H9 (cell line): ENCODE measurements at regions not wholly inside any gene's neighbourhood (a gene's known extent, or its start where the extent isn't known, plus 50 kb on each side); places are given as distances from the start of the nearest gene placed in this dataset.
A peak's percentile ranks its signal among the peaks of the same experiment; 100 is the strongest.

ENCODE experiments used
- DNase-seq: peaks from one replicate; pipeline ENCODE4 v3.0.0-alpha.2; 2017
- H2AFZ ChIP-seq: one replicate; pipeline ENCODE4 v1.6.1; 2013; ENCODE audit warnings: mild to moderate bottlenecking, low read length, control low read depth, moderate library complexity
- H2AK5ac ChIP-seq: 2 replicates; pipeline ENCODE4 v1.6.1; 2013; ENCODE audit warnings: low read length, control low read depth, mixed read lengths; ENCODE audit not compliant: insufficient read length
- H2BK120ac ChIP-seq: one replicate; pipeline ENCODE4 v1.6.1; 2013; ENCODE audit warnings: low read depth, mild to moderate bottlenecking, low read length, control low read depth, inconsistent platforms; ENCODE audit not compliant: poor library complexity, severe bottlenecking
- H2BK12ac ChIP-seq: 2 replicates; pipeline ENCODE4 v1.6.1; 2013; ENCODE audit warnings: low read length, control low read depth, mixed read lengths, low read depth; ENCODE audit not compliant: insufficient read length
- H2BK15ac ChIP-seq: 2 replicates; pipeline ENCODE4 v1.6.1; 2013; ENCODE audit warnings: low read depth, low read length, control low read depth
- H2BK20ac ChIP-seq: one replicate; pipeline ENCODE4 v1.6.1; 2013; ENCODE audit warnings: low read depth, mild to moderate bottlenecking, low read length, control low read depth, inconsistent platforms; ENCODE audit not compliant: poor library complexity, severe bottlenecking
- H2BK5ac ChIP-seq: 2 replicates; pipeline ENCODE4 v1.6.1; 2013; ENCODE audit warnings: low read length, control low read depth, mixed read lengths; ENCODE audit not compliant: insufficient read length
- H3K14ac ChIP-seq: 2 replicates; pipeline ENCODE4 v1.6.1; 2013; ENCODE audit warnings: low read length, control low read depth; ENCODE audit not compliant: insufficient read depth
- H3K18ac ChIP-seq: 2 replicates; pipeline ENCODE4 v1.6.1; 2013; ENCODE audit warnings: low read depth, mild to moderate bottlenecking, mixed read lengths, low read length, control low read depth; ENCODE audit not compliant: insufficient read length
- H3K23ac ChIP-seq: 2 replicates; pipeline ENCODE4 v1.6.1; 2013; ENCODE audit warnings: low read length, control low read depth, mixed read lengths, low read depth; ENCODE audit not compliant: insufficient read length
- H3K23me2 ChIP-seq: 2 replicates; pipeline ENCODE4 v1.6.1; 2013; ENCODE audit warnings: low read depth, mild to moderate bottlenecking, mixed read lengths, low read length, control low read depth; ENCODE audit not compliant: insufficient read length, poor library complexity, severe bottlenecking
- H3K27ac ChIP-seq: 2 replicates; pipeline ENCODE4 v1.5.1; 2013; ENCODE audit warnings: low read length, control low read depth, mixed read lengths, low read depth; ENCODE audit not compliant: insufficient read length
- H3K27me3 ChIP-seq: 2 replicates; pipeline ENCODE4 v1.6.1; 2013; ENCODE audit warnings: low read length, control low read depth, inconsistent platforms; ENCODE audit not compliant: insufficient read depth
- H3K4ac ChIP-seq: 2 replicates; pipeline ENCODE4 v1.6.1; 2013; ENCODE audit warnings: low read depth, mild to moderate bottlenecking, control low read depth, inconsistent platforms, low read length, moderate library complexity
- H3K4me1 ChIP-seq: 2 replicates; pipeline ENCODE4 v1.6.1; 2013; ENCODE audit warnings: low read length, control low read depth, inconsistent platforms; ENCODE audit not compliant: insufficient read depth
- H3K4me2 ChIP-seq: 2 replicates; pipeline ENCODE4 v1.6.1; 2013; ENCODE audit warnings: low read length, control low read depth, mixed read lengths; ENCODE audit not compliant: insufficient read length, insufficient read depth
- H3K56ac ChIP-seq: 2 replicates; pipeline ENCODE4 v1.6.1; 2013; ENCODE audit warnings: low read depth, mild to moderate bottlenecking, mixed read lengths, low read length, control low read depth; ENCODE audit not compliant: insufficient read length
- H3K79me1 ChIP-seq: 2 replicates; pipeline ENCODE4 v1.6.1; 2013; ENCODE audit warnings: low read depth, mild to moderate bottlenecking, moderate library complexity, low read length, control low read depth, inconsistent platforms; ENCODE audit not compliant: insufficient read depth, poor library complexity, severe bottlenecking
- H3K79me2 ChIP-seq: 2 replicates; pipeline ENCODE4 v1.6.1; 2013; ENCODE audit warnings: low read length, control low read depth, inconsistent platforms; ENCODE audit not compliant: insufficient read depth
- H3K9ac ChIP-seq: 2 replicates; pipeline ENCODE4 v1.6.1; 2013; ENCODE audit warnings: low read length, control low read depth, mixed read lengths; ENCODE audit not compliant: insufficient read length; ENCODE audit errors: extremely low read depth
- H3K9me3 ChIP-seq: one replicate; pipeline ENCODE4 v1.6.1; 2013; ENCODE audit warnings: low read depth, low read length, inconsistent platforms; ENCODE audit not compliant: control insufficient read depth
- H3T11ph ChIP-seq: one replicate; pipeline ENCODE4 v1.6.1; 2013; ENCODE audit warnings: mild to moderate bottlenecking, low read length, control low read depth, inconsistent platforms
- H4K20me1 ChIP-seq: one replicate; pipeline ENCODE4 v1.6.1; 2013; ENCODE audit not compliant: control insufficient read depth, insufficient read length, insufficient read depth
- H4K5ac ChIP-seq: 2 replicates; pipeline ENCODE4 v1.6.1; 2013; ENCODE audit warnings: low read depth, mild to moderate bottlenecking, mixed read lengths, low read length, control low read depth; ENCODE audit not compliant: insufficient read length
- H4K8ac ChIP-seq: replicated peaks from 2 replicates; pipeline ENCODE4 v1.6.1; 2013; ENCODE audit warnings: low read length, control low read depth, mixed read lengths, low read depth; ENCODE audit not compliant: insufficient read length
- H4K91ac ChIP-seq: 2 replicates; pipeline ENCODE4 v1.6.1; 2013; ENCODE audit warnings: low read depth, mild to moderate bottlenecking, moderate library complexity, mixed read lengths, low read length, control low read depth; ENCODE audit not compliant: insufficient read length
- H3K27ac Mint-ChIP-seq, 3 experiments: 2 replicates in 2 of 3; 3 replicates in 1 of 3; pipeline ENCODE4 v1.8.0; 2020 to 2021; ENCODE audit warnings: mixed read lengths in 3 of 3, mild to moderate bottlenecking in 1 of 3, moderate library complexity in 1 of 3
- H3K27me3 Mint-ChIP-seq: 2 replicates; pipeline ENCODE4 v1.8.0; 2021; ENCODE audit warnings: low read depth, mild to moderate bottlenecking, moderate library complexity, mixed read lengths
- H3K36me3 Mint-ChIP-seq, 3 experiments: 2 replicates in 2 of 3; 3 replicates in 1 of 3; pipeline ENCODE4 v1.8.0; 2020 to 2021; ENCODE audit warnings: low read depth in 3 of 3, mixed read lengths in 3 of 3; ENCODE audit not compliant: insufficient read depth in 1 of 3
- H3K4me1 Mint-ChIP-seq, 2 experiments: 2 replicates each; pipeline ENCODE4 v1.8.0; 2020; ENCODE audit warnings: mixed read lengths in 2 of 2
- H3K4me3 Mint-ChIP-seq, 2 experiments: 2 replicates in 1 of 2; 3 replicates in 1 of 2; pipeline ENCODE4 v1.8.0; 2020 to 2021; ENCODE audit warnings: mild to moderate bottlenecking in 2 of 2, mixed read lengths in 2 of 2, moderate library complexity in 1 of 2
- H3K9me3 Mint-ChIP-seq, 2 experiments: 2 replicates in 1 of 2; 3 replicates in 1 of 2; pipeline ENCODE4 v1.8.0; 2020; ENCODE audit warnings: mild to moderate bottlenecking in 2 of 2, mixed read lengths in 2 of 2, moderate library complexity in 1 of 2
- CTCF ChIP-seq: fragments of 200-600 bp; sonication (generic); conservative IDR thresholded peaks from 3 replicates; pipeline ENCODE4 v1.8.0; 2021; ENCODE audit warnings: antibody characterized with exemption, mild to moderate bottlenecking
- WGBS: extraction: QIAGEN DNeasy Blood & Tissue Kit; methylation state at CpG from one replicate; pipeline ENCODE4 v1.1.7; 2013; ENCODE audit warnings: missing lambda C conversion rate, low lambda C conversion rate, mixed read lengths; ENCODE audit not compliant: insufficient read length; ENCODE audit errors: extremely low coverage; 5-methylcytosine and 5-hydroxymethylcytosine counted together

- no peak overlapping the region for H2BK20ac ChIP-seq
- no peaks in the 10 kb centered on the region for H4K20me1 ChIP-seq
- Mint-ChIP-seq H3K27ac (peak overlapping the region in 1 of 3 experiments; percentile 6; a peak in 1 of 7 replicates), H3K9me3 (no peaks in the 10 kb centered on the region), H3K27me3 (peaks cover 3% of the 10 kb centered on the region), H3K4me1 (peaks cover 0 to 4% of the 10 kb centered on the region in 2 experiments; a peak in 1 of 4 replicates), H3K36me3 (no peaks in the 10 kb centered on the region), H3K4me3 (no peak overlapping the region)
- no peak overlapping the region for H3K56ac ChIP-seq
- H3K18ac ChIP-seq = no peak overlapping the region
- H3K9me3 ChIP-seq = no peaks in the 10 kb centered on the region
- H4K8ac ChIP-seq = no peak overlapping the region
- no peak overlapping the region for H3T11ph ChIP-seq
- no peaks in the 10 kb centered on the region for H3K4me1 ChIP-seq
- no peaks in the 10 kb centered on the region for H3K79me2 ChIP-seq
- H2AFZ ChIP-seq = no peak overlapping the region
- DNase-seq = no peak
- H4K5ac ChIP-seq = no peak overlapping the region
- H4K91ac ChIP-seq = no peak overlapping the region
- H2BK120ac ChIP-seq = no peak overlapping the region
- no peaks in the 10 kb centered on the region for H3K23me2 ChIP-seq
- no peak overlapping the region for H2AK5ac ChIP-seq
- H3K14ac ChIP-seq = no peak overlapping the region
- no peaks in the 10 kb centered on the region for H3K79me1 ChIP-seq
- H3K23ac ChIP-seq = no peak overlapping the region
- no CpG with 5 or more reads among the region's 4 CpGs for WGBS
- H3K4ac ChIP-seq = no peak overlapping the region
- TF ChIP-seq CTCF = no peak
- no peak overlapping the region for H3K27ac ChIP-seq
- H2BK12ac ChIP-seq = no peak overlapping the region
- no peaks in the 10 kb centered on the region for H3K27me3 ChIP-seq
- no peak overlapping the region for H3K9ac ChIP-seq
- no peak overlapping the region for H2BK15ac ChIP-seq
- H3K4me2 ChIP-seq = no peak overlapping the region
- no peak overlapping the region for H2BK5ac ChIP-seq
Observed at GRCh38 chr15:39497759-39498565, 82.9 kb upstream of the THBS1 start.
